Body of pancreas (tissue), 4 donors: ENCODE measurements at regions not wholly inside any gene's neighbourhood (a gene's known extent, or its start where the extent isn't known, plus 50 kb on each side); places are given as distances from the start of the nearest gene placed in this dataset.

Source experiments
- ATAC-seq: fragments of 150-250 bp; one replicate; pipeline ENCODE4 v1.9.1; 2016
- DNase-seq, 4 donors: peaks; one replicate each; pipeline ENCODE4 v3.0.0-alpha.2; 2019
- H3K27ac ChIP-seq, 4 donors: fragments of 200-600 bp; sonication (generic); 1 replicate in 3 of 4; 2 replicates in 1 of 4; pipeline versions ENCODE4 v1.5.1 to v1.6.1; 2016 to 2019; ENCODE audit warnings: mild to moderate bottlenecking in 1 of 4, mixed read lengths in 1 of 4, moderate library complexity in 1 of 4
- H3K27me3 ChIP-seq, 2 donors: fragments of 200-600 bp; sonication (generic); one replicate each; pipeline ENCODE4 v1.6.0; 2016; ENCODE audit warnings: mild to moderate bottlenecking in 1 of 2
- H3K36me3 ChIP-seq, 2 donors: fragments of 200-600 bp; sonication (generic); replicated peaks in 1 of 2; 2 replicates each; pipeline ENCODE4 v1.5.1; 2016; ENCODE audit warnings: low read depth in 2 of 2; ENCODE audit not compliant: insufficient read depth in 1 of 2
- H3K4me1 ChIP-seq: fragments of 200-600 bp; sonication (generic); one replicate; pipeline ENCODE4 v1.6.0; 2016
- H3K4me3 ChIP-seq, 2 donors: fragments of 200-600 bp; sonication (generic); 1 replicate in 1 of 2; 2 replicates in 1 of 2; pipeline ENCODE4 v1.5.1; 2016 to 2019
- H3K9me3 ChIP-seq, 3 donors: fragments of 200-600 bp; sonication (generic); 1 replicate in 2 of 3; 2 replicates in 1 of 3; pipeline ENCODE4 v1.5.1; 2016
- CTCF ChIP-seq, 7 experiments: fragments of 450-650 bp in 4 of 7; fragments of 200-600 bp in 3 of 7; sonication (generic) in 3 of 7; IDR thresholded peaks; one replicate each; pipeline ENCODE4 v1.5.1; 2016 to 2019; ENCODE audit warnings: antibody characterized with exemption in 7 of 7
- POLR2A ChIP-seq, 3 donors: fragments of 450-650 bp; IDR thresholded peaks; one replicate each; pipeline ENCODE4 v1.6.1; 2016; ENCODE audit warnings: antibody characterized with exemption in 3 of 3, mild to moderate bottlenecking in 2 of 3
- WGBS, 2 donors: methylation state at CpG; one replicate each; pipeline ENCODE4 v1.1.5; 2017; 5-methylcytosine and 5-hydroxymethylcytosine counted together
- intact Hi-C: fragments of 100-400 bp; cut with DNase I; formaldehyde crosslinking; loops from one replicate; pipeline ENCODE4 v1.15.1; 2023

GRCh38 chr11:106497321-106497720 lies 419.9 kb downstream of the AASDHPPT start:
- H3K27ac ChIP-seq, result no peak overlapping the region
- no peak for TF ChIP-seq CTCF (IDR thresholded peaks at IDR 0.05)
- no peak for TF ChIP-seq POLR2A (IDR thresholded peaks at IDR 0.05)
- H3K4me1 ChIP-seq, result no peaks in the 10 kb centered on the region
- H3K9me3 ChIP-seq, result no peaks in the 10 kb centered on the region
- H3K4me3 ChIP-seq, result no peak overlapping the region
- intact Hi-C loops, result no loop called here
- WGBS, 2 donors, result 96% methylated on average over 9 of the region's 9 CpGs
- H3K27me3 ChIP-seq, result no peaks in the 10 kb centered on the region
- no peak for DNase-seq
- H3K36me3 ChIP-seq, result no peaks in the 10 kb centered on the region
- no peak for ATAC-seq

- no peak for ATAC-seq
- no peaks in the 10 kb centered on the region for H3K9me3 ChIP-seq
- H3K4me3 ChIP-seq, result no peak overlapping the region
- intact Hi-C loops, result no loop called here
- no peaks in the 10 kb centered on the region for H3K4me1 ChIP-seq
- no peaks in the 10 kb centered on the region for H3K36me3 ChIP-seq
- H3K27me3 ChIP-seq, result no peaks in the 10 kb centered on the region
- no peak for DNase-seq
- H3K27ac ChIP-seq, result no peak overlapping the region
- WGBS, 2 donors, result 58 to 62% methylated on average over 2 of the region's 2 CpGs
- TF ChIP-seq CTCF (IDR thresholded peaks at IDR 0.05) (no peak), POLR2A (IDR thresholded peaks at IDR 0.05) (no peak)
These were observed 420.4 kb downstream of the AASDHPPT start for GRCh38 chr11:106497822-106498221.

GRCh38 chr11:106503901-106504300 lies 426.4 kb downstream of the AASDHPPT start:
- H3K36me3 ChIP-seq, result no peaks in the 10 kb centered on the region
- no peak for TF ChIP-seq CTCF (IDR thresholded peaks at IDR 0.05)
- TF ChIP-seq POLR2A (IDR thresholded peaks at IDR 0.05), result no peak
- H3K4me3 ChIP-seq, result no peak overlapping the region
- peak; percentile 65 for ATAC-seq
- H3K4me1 ChIP-seq, result no peaks in the 10 kb centered on the region
- H3K9me3 ChIP-seq, result no peaks in the 10 kb centered on the region
- intact Hi-C loops, result no loop called here
- H3K27ac ChIP-seq, result no peak overlapping the region
- 47 to 63% methylated on average over 1 of the region's 1 CpG for WGBS, 2 donors
- peak in 1 of 4 donors; percentile 8 for DNase-seq
- H3K27me3 ChIP-seq, result no peaks in the 10 kb centered on the region

GRCh38 chr11:106507645-106508306 lies 430.3 kb downstream of the AASDHPPT start:
- TF ChIP-seq POLR2A (IDR thresholded peaks at IDR 0.05), result no peak
- no peak for TF ChIP-seq CTCF (IDR thresholded peaks at IDR 0.05)
- no peaks in the 10 kb centered on the region for H3K9me3 ChIP-seq
- intact Hi-C loops, result no loop called here
- H3K4me3 ChIP-seq, result no peak overlapping the region
- 48 to 68% methylated on average over 1 of the region's 1 CpG for WGBS, 2 donors
- ATAC-seq (no peak), DNase-seq (no peak)
- no peak overlapping the region for H3K27ac ChIP-seq
- no peaks in the 10 kb centered on the region for H3K36me3 ChIP-seq
- H3K4me1 ChIP-seq, result no peaks in the 10 kb centered on the region
- no peaks in the 10 kb centered on the region for H3K27me3 ChIP-seq

- no peaks in the 10 kb centered on the region for H3K27me3 ChIP-seq
- no peaks in the 10 kb centered on the region for H3K36me3 ChIP-seq
- no peak overlapping the region for H3K27ac ChIP-seq
- ATAC-seq (no peak), DNase-seq (no peak)
- TF ChIP-seq POLR2A (IDR thresholded peaks at IDR 0.05) (no peak), CTCF (IDR thresholded peaks at IDR 0.05) (no peak)
- H3K9me3 ChIP-seq, result no peaks in the 10 kb centered on the region
- H3K4me3 ChIP-seq, result no peak overlapping the region
- WGBS, 2 donors, result 91 to 97% methylated on average over 1 of the region's 1 CpG
- H3K4me1 ChIP-seq, result no peaks in the 10 kb centered on the region
- intact Hi-C loops, result no loop called here
These were observed 437.2 kb downstream of the AASDHPPT start for GRCh38 chr11:106514706-106515105.
